ENCODE measurements at regions not wholly inside any gene's neighbourhood (a gene's known extent, or its start where the extent isn't known, plus 50 kb on each side); places are given as distances from the start of the nearest gene placed in this dataset.

DNA sequence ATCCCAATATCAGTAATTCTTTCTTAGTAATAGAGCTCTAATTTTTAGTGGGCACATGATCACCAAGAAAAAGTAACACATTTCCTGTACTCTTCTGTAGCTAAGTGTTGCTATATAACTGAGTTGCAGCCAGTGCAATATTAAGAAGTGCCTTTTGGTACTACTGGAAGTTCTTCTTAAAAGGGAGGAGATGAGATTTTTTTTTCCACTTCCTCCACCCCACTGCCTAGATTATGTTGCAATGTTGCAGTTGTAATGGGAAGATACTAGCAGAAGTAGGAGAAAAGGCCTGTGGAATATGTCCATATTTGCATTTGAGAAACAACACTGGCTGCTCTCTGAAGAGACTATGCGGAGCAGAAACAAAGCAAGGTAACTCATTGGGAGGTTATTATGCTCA lies 280.6 kb upstream of the ANO5 start:
- no peaks in the 10 kb centered on the region for H3K9me3 ChIP-seq
- ATAC-seq (no peak), DNase-seq (ENCODE audit: low read depth in 1 of 2, low spot score in 1 of 2) (no peak), FAIRE-seq (no peak)
- H3K4me3 ChIP-seq, result no peak overlapping the region
- ChIA-PET CTCF (no interaction called here), POLR2A (no interaction called here)
- TF ChIP-seq KDM1A (IDR thresholded peaks at IDR 0.05; ENCODE audit: low read depth) (no peak), CEBPB (IDR thresholded peaks at IDR 0.05) (no peak), PHF8 (IDR thresholded peaks at IDR 0.05; ENCODE audit: borderline replicate concordance, low read depth) (no peak), RFX5 (IDR thresholded peaks at IDR 0.05) (no peak), HOXA7 (CRISPR knock-in tag; IDR thresholded peaks at IDR 0.05) (no peak), RARB (CRISPR knock-in tag; IDR thresholded peaks at IDR 0.05) (no peak), GATA3 (IDR thresholded peaks at IDR 0.05; ENCODE audit: borderline replicate concordance) (no peak), NFE2L2 (conservative IDR thresholded peaks at IDR 0.05; ENCODE audit: low read length) (no peak), JUNB (IDR thresholded peaks at IDR 0.05) (no peak), HDAC2 (IDR thresholded peaks at IDR 0.05) (no peak), CHD4 (IDR thresholded peaks at IDR 0.05; ENCODE audit: borderline replicate concordance) (no peak), SREBF2 (IDR thresholded peaks at IDR 0.05) (no peak), CHD2 (IDR thresholded peaks at IDR 0.05; ENCODE audit: low read length, partially characterized antibody) (no peak), CBX2 (IDR thresholded peaks at IDR 0.05; ENCODE audit: borderline replicate concordance, low read depth) (no peak), POLR2AphosphoS2 (conservative IDR thresholded peaks at IDR 0.05; ENCODE audit: low read length) (no peak), FOSB (CRISPR knock-in tag; IDR thresholded peaks at IDR 0.05) (no peak)
- TF ChIP-seq, protein P1, sequence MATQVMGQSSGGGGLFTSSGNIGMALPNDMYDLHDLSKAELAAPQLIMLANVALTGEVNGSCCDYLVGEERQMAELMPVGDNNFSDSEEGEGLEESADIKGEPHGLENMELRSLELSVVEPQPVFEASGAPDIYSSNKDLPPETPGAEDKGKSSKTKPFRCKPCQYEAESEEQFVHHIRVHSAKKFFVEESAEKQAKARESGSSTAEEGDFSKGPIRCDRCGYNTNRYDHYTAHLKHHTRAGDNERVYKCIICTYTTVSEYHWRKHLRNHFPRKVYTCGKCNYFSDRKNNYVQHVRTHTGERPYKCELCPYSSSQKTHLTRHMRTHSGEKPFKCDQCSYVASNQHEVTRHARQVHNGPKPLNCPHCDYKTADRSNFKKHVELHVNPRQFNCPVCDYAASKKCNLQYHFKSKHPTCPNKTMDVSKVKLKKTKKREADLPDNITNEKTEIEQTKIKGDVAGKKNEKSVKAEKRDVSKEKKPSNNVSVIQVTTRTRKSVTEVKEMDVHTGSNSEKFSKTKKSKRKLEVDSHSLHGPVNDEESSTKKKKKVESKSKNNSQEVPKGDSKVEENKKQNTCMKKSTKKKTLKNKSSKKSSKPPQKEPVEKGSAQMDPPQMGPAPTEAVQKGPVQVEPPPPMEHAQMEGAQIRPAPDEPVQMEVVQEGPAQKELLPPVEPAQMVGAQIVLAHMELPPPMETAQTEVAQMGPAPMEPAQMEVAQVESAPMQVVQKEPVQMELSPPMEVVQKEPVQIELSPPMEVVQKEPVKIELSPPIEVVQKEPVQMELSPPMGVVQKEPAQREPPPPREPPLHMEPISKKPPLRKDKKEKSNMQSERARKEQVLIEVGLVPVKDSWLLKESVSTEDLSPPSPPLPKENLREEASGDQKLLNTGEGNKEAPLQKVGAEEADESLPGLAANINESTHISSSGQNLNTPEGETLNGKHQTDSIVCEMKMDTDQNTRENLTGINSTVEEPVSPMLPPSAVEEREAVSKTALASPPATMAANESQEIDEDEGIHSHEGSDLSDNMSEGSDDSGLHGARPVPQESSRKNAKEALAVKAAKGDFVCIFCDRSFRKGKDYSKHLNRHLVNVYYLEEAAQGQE (IDR thresholded peaks at IDR 0.05), result no peak
- TF ChIP-seq, protein P2, sequence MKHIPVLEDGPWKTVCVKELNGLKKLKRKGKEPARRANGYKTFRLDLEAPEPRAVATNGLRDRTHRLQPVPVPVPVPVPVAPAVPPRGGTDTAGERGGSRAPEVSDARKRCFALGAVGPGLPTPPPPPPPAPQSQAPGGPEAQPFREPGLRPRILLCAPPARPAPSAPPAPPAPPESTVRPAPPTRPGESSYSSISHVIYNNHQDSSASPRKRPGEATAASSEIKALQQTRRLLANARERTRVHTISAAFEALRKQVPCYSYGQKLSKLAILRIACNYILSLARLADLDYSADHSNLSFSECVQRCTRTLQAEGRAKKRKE (CRISPR knock-in tag; IDR thresholded peaks at IDR 0.05; ENCODE audit: low read depth), result no peak
- TF ChIP-seq, protein P3, sequence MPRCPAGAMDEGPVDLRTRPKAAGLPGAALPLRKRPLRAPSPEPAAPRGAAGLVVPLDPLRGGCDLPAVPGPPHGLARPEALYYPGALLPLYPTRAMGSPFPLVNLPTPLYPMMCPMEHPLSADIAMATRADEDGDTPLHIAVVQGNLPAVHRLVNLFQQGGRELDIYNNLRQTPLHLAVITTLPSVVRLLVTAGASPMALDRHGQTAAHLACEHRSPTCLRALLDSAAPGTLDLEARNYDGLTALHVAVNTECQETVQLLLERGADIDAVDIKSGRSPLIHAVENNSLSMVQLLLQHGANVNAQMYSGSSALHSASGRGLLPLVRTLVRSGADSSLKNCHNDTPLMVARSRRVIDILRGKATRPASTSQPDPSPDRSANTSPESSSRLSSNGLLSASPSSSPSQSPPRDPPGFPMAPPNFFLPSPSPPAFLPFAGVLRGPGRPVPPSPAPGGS (IDR thresholded peaks at IDR 0.05), result no peak
- TF ChIP-seq, protein P4, sequence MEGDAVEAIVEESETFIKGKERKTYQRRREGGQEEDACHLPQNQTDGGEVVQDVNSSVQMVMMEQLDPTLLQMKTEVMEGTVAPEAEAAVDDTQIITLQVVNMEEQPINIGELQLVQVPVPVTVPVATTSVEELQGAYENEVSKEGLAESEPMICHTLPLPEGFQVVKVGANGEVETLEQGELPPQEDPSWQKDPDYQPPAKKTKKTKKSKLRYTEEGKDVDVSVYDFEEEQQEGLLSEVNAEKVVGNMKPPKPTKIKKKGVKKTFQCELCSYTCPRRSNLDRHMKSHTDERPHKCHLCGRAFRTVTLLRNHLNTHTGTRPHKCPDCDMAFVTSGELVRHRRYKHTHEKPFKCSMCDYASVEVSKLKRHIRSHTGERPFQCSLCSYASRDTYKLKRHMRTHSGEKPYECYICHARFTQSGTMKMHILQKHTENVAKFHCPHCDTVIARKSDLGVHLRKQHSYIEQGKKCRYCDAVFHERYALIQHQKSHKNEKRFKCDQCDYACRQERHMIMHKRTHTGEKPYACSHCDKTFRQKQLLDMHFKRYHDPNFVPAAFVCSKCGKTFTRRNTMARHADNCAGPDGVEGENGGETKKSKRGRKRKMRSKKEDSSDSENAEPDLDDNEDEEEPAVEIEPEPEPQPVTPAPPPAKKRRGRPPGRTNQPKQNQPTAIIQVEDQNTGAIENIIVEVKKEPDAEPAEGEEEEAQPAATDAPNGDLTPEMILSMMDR (IDR thresholded peaks at IDR 0.05), result no peak
- no peak overlapping the region for H3K4me2 ChIP-seq
- WGBS (ENCODE audit: missing lambda C conversion rate), result 87% methylated on average over 1 of the region's 1 CpG
- peaks cover 17% of the 10 kb centered on the region; the same call in 2 of the 3 replicates for H3K4me1 ChIP-seq
- no peak overlapping the region for H3K27ac ChIP-seq

DNA sequence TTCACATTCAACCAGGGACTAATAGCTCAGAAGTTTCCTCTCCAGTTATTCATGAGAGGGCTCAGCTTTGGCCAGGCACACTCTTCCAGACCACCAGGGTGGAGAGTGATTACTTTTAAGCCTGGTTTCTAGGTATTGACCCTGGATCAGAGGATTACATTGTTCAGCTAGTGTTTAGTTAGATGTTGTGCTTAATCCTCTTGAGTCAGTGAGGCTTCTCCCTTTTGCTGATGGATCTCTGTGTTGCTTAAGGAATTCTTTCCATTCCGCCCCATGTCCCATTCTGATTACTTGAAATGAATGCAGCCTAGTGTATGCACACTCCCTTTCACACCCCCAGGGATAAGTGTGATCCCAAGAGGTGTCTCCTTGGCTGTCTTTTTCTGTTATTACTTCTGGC lies 271.7 kb upstream of the ANO5 start:
- ChIA-PET CTCF (interaction anchor here (1.3 to 1.4 kb wide), 2 partner anchors 16 to 67 kb away, joined by 4 to 5 read pairs; no protein-coding TSS in a partner anchor), POLR2A (no interaction called here)
- H3K27ac ChIP-seq, result no peak overlapping the region
- WGBS (ENCODE audit: missing lambda C conversion rate), result 40% methylated on average over 1 of the region's 1 CpG
- H3K9me3 ChIP-seq, result no peaks in the 10 kb centered on the region
- ATAC-seq (no peak), FAIRE-seq (no peak), DNase-seq (ENCODE audit: low read depth in 1 of 2, low spot score in 1 of 2) (no peak)
- no peak overlapping the region for H3K4me2 ChIP-seq
- no peaks in the 10 kb centered on the region for H3K4me1 ChIP-seq
- no peak overlapping the region for H3K4me3 ChIP-seq
- TF ChIP-seq ZC3H11A (IDR thresholded peaks at IDR 0.05), result no peak
- TF ChIP-seq MAZ (IDR thresholded peaks at IDR 0.05; ENCODE audit: borderline replicate concordance, low read depth, low read length), result no peak
- TF ChIP-seq KDM1A (IDR thresholded peaks at IDR 0.05; ENCODE audit: low read depth), result no peak
- TF ChIP-seq POLR2A (IDR thresholded peaks at IDR 0.05; ENCODE audit: low read length), result no peak
- no peak for TF ChIP-seq SREBF2 (IDR thresholded peaks at IDR 0.05)
- TF ChIP-seq, protein P4 (IDR thresholded peaks at IDR 0.05), result no peak
- TF ChIP-seq TP53 (CRISPR knock-in tag; IDR thresholded peaks at IDR 0.05), result no peak
- TF ChIP-seq FOSL2 (IDR thresholded peaks at IDR 0.05), result no peak
- no peak for TF ChIP-seq FOSL2 (CRISPR knock-in tag; IDR thresholded peaks at IDR 0.05)
- TF ChIP-seq ZFP36 (IDR thresholded peaks at IDR 0.05; ENCODE audit: borderline replicate concordance, partially characterized antibody), result no peak
- no peak for TF ChIP-seq KDM5A (IDR thresholded peaks at IDR 0.05)
- TF ChIP-seq NFE2L2 (conservative IDR thresholded peaks at IDR 0.05; ENCODE audit: low read length), result no peak
- TF ChIP-seq, protein P5, sequence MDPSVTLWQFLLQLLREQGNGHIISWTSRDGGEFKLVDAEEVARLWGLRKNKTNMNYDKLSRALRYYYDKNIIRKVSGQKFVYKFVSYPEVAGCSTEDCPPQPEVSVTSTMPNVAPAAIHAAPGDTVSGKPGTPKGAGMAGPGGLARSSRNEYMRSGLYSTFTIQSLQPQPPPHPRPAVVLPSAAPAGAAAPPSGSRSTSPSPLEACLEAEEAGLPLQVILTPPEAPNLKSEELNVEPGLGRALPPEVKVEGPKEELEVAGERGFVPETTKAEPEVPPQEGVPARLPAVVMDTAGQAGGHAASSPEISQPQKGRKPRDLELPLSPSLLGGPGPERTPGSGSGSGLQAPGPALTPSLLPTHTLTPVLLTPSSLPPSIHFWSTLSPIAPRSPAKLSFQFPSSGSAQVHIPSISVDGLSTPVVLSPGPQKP (IDR thresholded peaks at IDR 0.05; ENCODE audit: low read depth, low read length), result no peak

Data from A549 (cell line).